Suprapubic skin (tissue), 4 donors: ENCODE measurements at regions not wholly inside any gene's neighbourhood (a gene's known extent, or its start where the extent isn't known, plus 50 kb on each side); places are given as distances from the start of the nearest gene placed in this dataset.

Source experiments
- DNase-seq, 2 donors: peaks; one replicate each; pipeline ENCODE4 v3.0.0-alpha.2; 2019; ENCODE audit warnings: low spot score in 2 of 2
- H3K27ac ChIP-seq: fragments of 200-600 bp; sonication (generic); one replicate; pipeline ENCODE4 v1.5.1; 2019
- H3K27me3 ChIP-seq: fragments of 200-600 bp; sonication (generic); one replicate; pipeline ENCODE4 v1.5.1; 2019
- H3K36me3 ChIP-seq: fragments of 200-600 bp; sonication (generic); one replicate; pipeline ENCODE4 v1.5.1; 2019
- H3K4me1 ChIP-seq: fragments of 200-600 bp; sonication (generic); one replicate; pipeline ENCODE4 v1.5.1; 2019
- H3K4me3 ChIP-seq: fragments of 200-600 bp; sonication (generic); one replicate; pipeline ENCODE4 v1.5.1; 2019; ENCODE audit warnings: mild to moderate bottlenecking
- H3K9me3 ChIP-seq: fragments of 200-600 bp; sonication (generic); one replicate; pipeline ENCODE4 v1.5.1; 2019
- EP300 ChIP-seq: sonication (generic); formaldehyde crosslinking; IDR thresholded peaks from one replicate; pipeline ENCODE4 v1.6.1; 2017; ENCODE audit warnings: antibody characterized with exemption
- POLR2A ChIP-seq, 2 donors: fragments of 450-650 bp; IDR thresholded peaks; one replicate each; pipeline ENCODE4 v1.6.1; 2017; ENCODE audit warnings: antibody characterized with exemption in 2 of 2, mild to moderate bottlenecking in 2 of 2, moderate library complexity in 2 of 2
- POLR2AphosphoS5 ChIP-seq, 3 donors: sonication (generic); formaldehyde crosslinking; IDR thresholded peaks; one replicate each; pipeline ENCODE4 v1.6.1; 2017; ENCODE audit warnings: antibody characterized with exemption in 3 of 3
- WGBS: methylation state at CpG from one replicate; pipeline ENCODE4 v1.1.5; 2018; 5-methylcytosine and 5-hydroxymethylcytosine counted together
- TF ChIP-seq, protein P1 (sequence below), 2 donors: fragments of 200-600 bp in 1 of 2; fragments of 450-650 bp in 1 of 2; sonication (generic) in 1 of 2; IDR thresholded peaks; one replicate each; pipeline ENCODE4 v1.5.1; 2016 to 2019; ENCODE audit warnings: antibody characterized with exemption in 2 of 2, mild to moderate bottlenecking in 1 of 2, moderate library complexity in 1 of 2

DNA sequence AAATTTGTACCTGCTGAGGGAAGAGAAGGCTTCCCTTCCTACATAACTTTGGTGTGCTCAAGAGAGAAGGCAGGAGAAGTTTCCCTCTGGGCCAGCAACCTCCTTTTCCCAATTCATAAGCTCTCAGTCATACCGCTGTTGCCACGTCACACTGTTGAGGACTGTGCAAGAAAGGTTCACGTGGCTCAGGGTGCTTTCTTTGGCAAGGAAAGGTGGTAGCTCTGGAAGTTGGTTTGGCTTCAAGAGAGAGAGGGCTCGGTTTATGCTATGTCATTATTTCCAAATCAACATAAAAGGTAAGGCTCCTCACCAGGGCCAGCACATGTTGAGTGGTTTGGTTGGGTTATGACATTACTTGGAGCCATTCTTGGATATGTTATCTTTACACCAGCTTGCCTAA lies 77.3 kb downstream of the TNFSF18 start:
- Histone ChIP-seq H3K36me3 (no peaks in the 10 kb centered on the region), H3K4me1 (peaks cover 35% of the 10 kb centered on the region), H3K27me3 (no peaks in the 10 kb centered on the region), H3K27ac (no peak overlapping the region), H3K4me3 (no peak overlapping the region), H3K9me3 (no peaks in the 10 kb centered on the region)
- TF ChIP-seq POLR2AphosphoS5 (IDR thresholded peaks at IDR 0.05) (peak in 1 of 3 donors; percentile 45), EP300 (no peak)
- TF ChIP-seq, protein P1, sequence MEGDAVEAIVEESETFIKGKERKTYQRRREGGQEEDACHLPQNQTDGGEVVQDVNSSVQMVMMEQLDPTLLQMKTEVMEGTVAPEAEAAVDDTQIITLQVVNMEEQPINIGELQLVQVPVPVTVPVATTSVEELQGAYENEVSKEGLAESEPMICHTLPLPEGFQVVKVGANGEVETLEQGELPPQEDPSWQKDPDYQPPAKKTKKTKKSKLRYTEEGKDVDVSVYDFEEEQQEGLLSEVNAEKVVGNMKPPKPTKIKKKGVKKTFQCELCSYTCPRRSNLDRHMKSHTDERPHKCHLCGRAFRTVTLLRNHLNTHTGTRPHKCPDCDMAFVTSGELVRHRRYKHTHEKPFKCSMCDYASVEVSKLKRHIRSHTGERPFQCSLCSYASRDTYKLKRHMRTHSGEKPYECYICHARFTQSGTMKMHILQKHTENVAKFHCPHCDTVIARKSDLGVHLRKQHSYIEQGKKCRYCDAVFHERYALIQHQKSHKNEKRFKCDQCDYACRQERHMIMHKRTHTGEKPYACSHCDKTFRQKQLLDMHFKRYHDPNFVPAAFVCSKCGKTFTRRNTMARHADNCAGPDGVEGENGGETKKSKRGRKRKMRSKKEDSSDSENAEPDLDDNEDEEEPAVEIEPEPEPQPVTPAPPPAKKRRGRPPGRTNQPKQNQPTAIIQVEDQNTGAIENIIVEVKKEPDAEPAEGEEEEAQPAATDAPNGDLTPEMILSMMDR (IDR thresholded peaks at IDR 0.05), result no peak
- WGBS, result 49% methylated on average over 4 of the region's 4 CpGs
- no peak for DNase-seq

DNA sequence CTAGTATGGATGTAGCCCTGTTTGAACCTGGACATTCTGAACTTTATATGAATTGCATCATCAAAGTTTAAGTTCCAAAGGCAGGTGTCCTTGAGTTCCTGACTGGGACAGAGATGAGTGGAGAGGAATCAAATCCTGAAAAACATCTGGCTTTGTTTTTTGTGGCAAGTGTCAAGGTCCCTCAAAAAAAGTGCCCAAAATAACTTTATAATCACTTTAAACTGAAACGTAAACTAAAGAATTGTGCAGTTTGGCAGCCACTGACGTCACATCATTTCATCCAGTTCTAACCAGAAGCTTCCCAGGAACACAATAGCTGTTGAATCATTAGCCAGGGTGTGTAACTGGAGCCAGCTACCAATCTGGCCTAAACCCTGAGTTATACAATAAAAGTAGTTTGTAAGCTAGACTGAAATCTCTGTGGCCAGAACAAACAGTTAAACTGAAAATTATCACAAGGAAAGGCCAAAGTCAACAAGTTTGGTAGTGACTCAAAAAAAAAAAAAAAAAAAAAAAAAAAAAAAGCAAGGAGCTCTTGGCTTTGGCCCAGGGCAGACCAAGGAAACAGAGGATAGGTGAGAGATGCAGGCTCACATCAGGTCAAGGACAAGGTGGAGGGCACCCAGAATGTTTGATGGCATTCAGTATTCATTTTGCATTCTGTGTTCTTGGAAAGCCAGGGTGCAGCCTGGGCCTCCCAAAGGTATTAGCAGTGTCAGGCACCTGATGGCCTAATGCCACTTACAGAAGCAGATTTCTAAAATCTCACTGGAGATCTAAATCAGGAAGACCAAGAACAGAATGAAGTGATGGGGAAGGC lies 74.3 kb downstream of the TNFSF18 start:
- WGBS, result 22% methylated on average over 2 of the region's 2 CpGs
- H3K4me1 ChIP-seq, result peaks cover 27% of the 10 kb centered on the region
- H3K4me3 ChIP-seq, result no peak overlapping the region
- no peak overlapping the region for H3K27ac ChIP-seq
- no peaks in the 10 kb centered on the region for H3K36me3 ChIP-seq
- no peak for TF ChIP-seq POLR2AphosphoS5 (IDR thresholded peaks at IDR 0.05)
- TF ChIP-seq, protein P1 (IDR thresholded peaks at IDR 0.05), result no peak
- no peak for TF ChIP-seq EP300
- no peak for TF ChIP-seq POLR2A (IDR thresholded peaks at IDR 0.05)
- H3K9me3 ChIP-seq, result no peaks in the 10 kb centered on the region
- no peak for DNase-seq
- no peaks in the 10 kb centered on the region for H3K27me3 ChIP-seq

DNA sequence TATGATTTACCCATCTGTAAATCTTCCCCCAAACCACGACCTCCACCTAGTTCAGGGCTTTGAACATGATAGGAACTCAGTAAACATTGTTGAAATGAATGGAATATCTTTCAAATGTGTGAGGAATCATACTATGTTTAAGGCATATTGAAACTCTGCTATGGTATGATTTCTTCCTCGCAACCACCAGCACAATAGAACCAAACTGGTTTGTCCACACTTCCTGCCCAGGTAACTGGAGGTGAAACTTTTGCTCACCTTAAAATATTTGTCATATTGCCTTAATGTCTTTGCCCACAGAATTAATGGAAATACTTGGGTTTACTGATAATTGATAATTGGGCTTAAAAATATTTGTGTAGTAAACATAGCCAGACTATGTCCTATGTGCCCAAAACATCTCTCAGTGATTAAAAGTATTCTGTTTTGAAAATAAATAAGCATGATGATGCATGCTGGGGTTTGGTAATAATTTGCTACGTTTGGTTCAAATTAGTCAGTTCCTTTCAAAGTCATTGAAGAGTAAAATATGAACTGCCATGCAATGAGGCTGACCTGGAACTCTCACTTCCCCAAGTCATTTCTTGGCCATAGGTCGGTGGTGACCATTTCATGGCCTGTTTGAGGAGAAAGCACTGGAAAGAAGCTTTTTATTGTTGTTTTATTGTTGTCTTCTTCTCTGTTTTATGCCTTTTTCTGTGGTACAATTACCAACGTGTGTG lies 73.3 kb downstream of the TNFSF18 start:
- Histone ChIP-seq H3K4me1 (peaks cover 19% of the 10 kb centered on the region), H3K27ac (no peak overlapping the region), H3K36me3 (no peaks in the 10 kb centered on the region), H3K9me3 (no peaks in the 10 kb centered on the region), H3K4me3 (no peak overlapping the region), H3K27me3 (no peaks in the 10 kb centered on the region)
- TF ChIP-seq, protein P1 (IDR thresholded peaks at IDR 0.05), result no peak
- TF ChIP-seq EP300, result no peak
- no peak for TF ChIP-seq POLR2A (IDR thresholded peaks at IDR 0.05)
- TF ChIP-seq POLR2AphosphoS5 (IDR thresholded peaks at IDR 0.05), result no peak
- DNase-seq, result no peak
- WGBS, result 54% methylated on average over 5 of the region's 5 CpGs

DNA sequence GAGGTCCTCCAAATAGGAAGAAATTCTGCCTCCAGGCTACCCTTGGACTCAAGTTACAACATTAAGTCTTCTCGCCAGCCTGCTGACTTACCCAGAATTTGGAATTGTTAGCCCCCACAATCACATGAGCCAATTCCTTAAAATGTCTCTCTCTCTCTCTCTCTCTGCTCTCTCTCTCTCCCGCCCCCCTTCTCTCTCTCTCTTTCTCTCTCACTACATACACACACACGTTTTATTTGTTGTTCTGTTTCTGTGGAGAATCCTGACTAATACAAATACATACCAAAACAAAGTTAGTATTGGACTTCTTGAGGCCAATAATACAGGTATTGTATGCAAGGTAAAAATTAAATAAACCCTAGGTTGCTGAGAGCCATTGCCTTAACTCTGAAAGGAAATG lies 72.1 kb downstream of the TNFSF18 start:
- Histone ChIP-seq H3K4me3 (no peak overlapping the region), H3K27ac (no peak overlapping the region), H3K27me3 (no peaks in the 10 kb centered on the region), H3K9me3 (no peaks in the 10 kb centered on the region), H3K4me1 (peaks cover 14% of the 10 kb centered on the region), H3K36me3 (no peaks in the 10 kb centered on the region)
- TF ChIP-seq EP300, result no peak
- TF ChIP-seq POLR2AphosphoS5 (IDR thresholded peaks at IDR 0.05), result no peak
- TF ChIP-seq POLR2A (IDR thresholded peaks at IDR 0.05), result no peak
- TF ChIP-seq, protein P1 (IDR thresholded peaks at IDR 0.05), result no peak
- 41% methylated on average over 3 of the region's 3 CpGs for WGBS
- DNase-seq, result no peak

DNA sequence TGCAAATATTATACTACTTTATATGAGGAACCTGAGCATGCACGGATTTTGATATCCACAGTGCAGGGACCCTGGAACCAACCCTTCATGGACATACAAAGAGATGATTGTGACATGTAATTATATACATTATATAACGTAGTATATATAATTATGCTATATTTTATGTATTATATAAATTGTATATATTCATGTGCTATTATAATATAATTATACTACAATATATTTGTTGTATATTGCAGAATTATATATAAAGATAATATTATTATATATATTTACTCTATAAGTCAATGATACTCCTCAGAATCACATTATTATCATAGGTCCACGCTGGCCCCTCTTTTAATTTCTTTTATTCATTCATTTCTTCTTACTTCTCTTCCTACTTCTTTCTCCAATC lies 70.9 kb downstream of the TNFSF18 start:
- TF ChIP-seq POLR2AphosphoS5 (IDR thresholded peaks at IDR 0.05), result no peak
- no peak for TF ChIP-seq POLR2A (IDR thresholded peaks at IDR 0.05)
- TF ChIP-seq, protein P1 (IDR thresholded peaks at IDR 0.05), result no peak
- TF ChIP-seq EP300, result no peak
- Histone ChIP-seq H3K9me3 (no peaks in the 10 kb centered on the region), H3K4me3 (no peak overlapping the region), H3K27me3 (no peaks in the 10 kb centered on the region), H3K27ac (no peak overlapping the region), H3K36me3 (no peaks in the 10 kb centered on the region), H3K4me1 (peaks cover 14% of the 10 kb centered on the region)
- no peak for DNase-seq
- 59% methylated on average over 3 of the region's 3 CpGs for WGBS
